Mucosa of descending colon (tissue), 3 donors: ENCODE measurements at regions not wholly inside any gene's neighbourhood (a gene's known extent, or its start where the extent isn't known, plus 50 kb on each side); places are given as distances from the start of the nearest gene placed in this dataset.

Experiments
- ATAC-seq: fragments of 200-7000 bp; cut with Tn5 transposase; one replicate; pipeline ENCODE4 v1.9.1; 2020; ENCODE audit warnings: mild to moderate bottlenecking, moderate library complexity
- DNase-seq, 3 donors: peaks; one replicate each; pipeline ENCODE4 v3.0.0-alpha.2; 2020
- H3K36me3 ChIP-seq: fragments of 200-600 bp; one replicate; pipeline ENCODE4 v1.8.0; 2021; ENCODE audit warnings: low read depth, mild to moderate bottlenecking
- H3K4me1 ChIP-seq: fragments of 200-600 bp; one replicate; pipeline ENCODE4 v1.8.0; 2021; ENCODE audit warnings: low read depth, mild to moderate bottlenecking
- H3K4me3 ChIP-seq: fragments of 200-600 bp; one replicate; pipeline ENCODE4 v1.8.0; 2021; ENCODE audit warnings: mild to moderate bottlenecking
- H3K9me3 ChIP-seq: fragments of 200-600 bp; one replicate; pipeline ENCODE4 v1.8.0; 2021; ENCODE audit warnings: mild to moderate bottlenecking
- CTCF ChIP-seq: fragments of 200-600 bp; IDR thresholded peaks from one replicate; pipeline ENCODE4 v1.8.0; 2022; ENCODE audit warnings: antibody characterized with exemption, mild to moderate bottlenecking
- intact Hi-C, 2 donors: fragments of 100-400 bp; cut with DNase I in 1 of 2; cut with micrococcal nuclease in 1 of 2; formaldehyde crosslinking; loops; one replicate each; pipeline versions ENCODE4 v1.11.0 to v1.11.1; 2022; cut with DNase I, micrococcal nuclease
- donor health status: DM: no; HTN: no; CAD: no; lungs with moderate emphysema.
- donor health status: DM: no; HTN: no; CAD: no.
- donor health status: DM: no; HTN: yes; CAD: no.

- intact Hi-C loops, result no loop called here
- no peak for ATAC-seq
Observed at GRCh38 chr12:98110536-98110935, 404.9 kb upstream of the TMPO start.

GRCh38 chr12:98113548-98113947 lies 401.8 kb upstream of the TMPO start:
- intact Hi-C loops, result no loop called here
- no peak for TF ChIP-seq CTCF
- Histone ChIP-seq H3K4me3 (no peak overlapping the region), H3K4me1 (no peaks in the 10 kb centered on the region), H3K36me3 (no peaks in the 10 kb centered on the region), H3K9me3 (no peaks in the 10 kb centered on the region)
- DNase-seq (no peak), ATAC-seq (no peak)

More at GRCh38 chr12:98110536-98110935, 404.9 kb upstream of the TMPO start:
- Histone ChIP-seq H3K4me1 (no peaks in the 10 kb centered on the region), H3K9me3 (no peaks in the 10 kb centered on the region), H3K4me3 (no peak overlapping the region), H3K36me3 (no peaks in the 10 kb centered on the region)
- DNase-seq, result no peak
- TF ChIP-seq CTCF, result no peak

GRCh38 chr12:98121963-98122362 lies 393.4 kb upstream of the TMPO start:
- no peak for TF ChIP-seq CTCF
- H3K36me3 ChIP-seq, result no peaks in the 10 kb centered on the region
- no peaks in the 10 kb centered on the region for H3K9me3 ChIP-seq
- no peaks in the 10 kb centered on the region for H3K4me1 ChIP-seq
- ATAC-seq (no peak), DNase-seq (no peak)
- H3K4me3 ChIP-seq, result no peak overlapping the region
- intact Hi-C loops, result no loop called here

GRCh38 chr12:98123021-98123461 lies 392.3 kb upstream of the TMPO start:
- ATAC-seq, result no peak
- no peak overlapping the region for H3K4me3 ChIP-seq
- intact Hi-C loops, result no loop called here
- TF ChIP-seq CTCF, result no peak
- H3K9me3 ChIP-seq, result no peaks in the 10 kb centered on the region
- H3K4me1 ChIP-seq, result no peaks in the 10 kb centered on the region
- DNase-seq, result no peak
- no peaks in the 10 kb centered on the region for H3K36me3 ChIP-seq

- no peaks in the 10 kb centered on the region for H3K4me1 ChIP-seq
- H3K9me3 ChIP-seq, result no peaks in the 10 kb centered on the region
- no peak for ATAC-seq
- intact Hi-C loops, result no loop called here
- DNase-seq, result no peak
- no peak for TF ChIP-seq CTCF
- no peaks in the 10 kb centered on the region for H3K36me3 ChIP-seq
- H3K4me3 ChIP-seq, result no peak overlapping the region
Observed at GRCh38 chr12:98126637-98127335, 388.6 kb upstream of the TMPO start.

- no peaks in the 10 kb centered on the region for H3K9me3 ChIP-seq
- intact Hi-C loops, result no loop called here
- H3K36me3 ChIP-seq, result no peaks in the 10 kb centered on the region
- DNase-seq (no peak), ATAC-seq (no peak)
- TF ChIP-seq CTCF, result no peak
- no peak overlapping the region for H3K4me3 ChIP-seq
- H3K4me1 ChIP-seq, result no peaks in the 10 kb centered on the region
Observed at GRCh38 chr12:98127336-98127679, 388.1 kb upstream of the TMPO start.
